ENCODE measurements at regions not wholly inside any gene's neighbourhood (a gene's known extent, or its start where the extent isn't known, plus 50 kb on each side); places are given as distances from the start of the nearest gene placed in this dataset.

GRCh38 chr4:130090427-130090826 is 994.5 kb downstream of the C4orf33 start:
- no peak for TF ChIP-seq CTCF (conservative IDR thresholded peaks at IDR 0.05 in 1 of 2, IDR thresholded peaks at IDR 0.05 in 1 of 2; ENCODE audit: low read depth in 1 of 2, low read length in 2 of 2)
- TF ChIP-seq EZH2 (IDR thresholded peaks at IDR 0.05; ENCODE audit: low read length, missing control alignments) = no peak

All from fibroblast of lung (primary cell).